Astrocyte of the hippocampus (primary cell): ENCODE measurements at regions not wholly inside any gene's neighbourhood (a gene's known extent, or its start where the extent isn't known, plus 50 kb on each side); places are given as distances from the start of the nearest gene placed in this dataset.
"Not testable (repeated sequence)": the region's sequence is repeated elsewhere in the genome, so short reads cannot be mapped to it uniquely, and the experiment has no call there.

Experiments used
- DNase-seq: peaks from one replicate; pipeline ENCODE4 v3.0.0; 2011; ENCODE audit warnings: low read depth, low spot score

- no peak for DNase-seq
Observed at GRCh38 chr6:109875973-109876372, 102.1 kb upstream of the GPR6 start.

- DNase-seq = no peak
Observed at GRCh38 chr6:109877028-109878004, 100.8 kb upstream of the GPR6 start.

DNA sequence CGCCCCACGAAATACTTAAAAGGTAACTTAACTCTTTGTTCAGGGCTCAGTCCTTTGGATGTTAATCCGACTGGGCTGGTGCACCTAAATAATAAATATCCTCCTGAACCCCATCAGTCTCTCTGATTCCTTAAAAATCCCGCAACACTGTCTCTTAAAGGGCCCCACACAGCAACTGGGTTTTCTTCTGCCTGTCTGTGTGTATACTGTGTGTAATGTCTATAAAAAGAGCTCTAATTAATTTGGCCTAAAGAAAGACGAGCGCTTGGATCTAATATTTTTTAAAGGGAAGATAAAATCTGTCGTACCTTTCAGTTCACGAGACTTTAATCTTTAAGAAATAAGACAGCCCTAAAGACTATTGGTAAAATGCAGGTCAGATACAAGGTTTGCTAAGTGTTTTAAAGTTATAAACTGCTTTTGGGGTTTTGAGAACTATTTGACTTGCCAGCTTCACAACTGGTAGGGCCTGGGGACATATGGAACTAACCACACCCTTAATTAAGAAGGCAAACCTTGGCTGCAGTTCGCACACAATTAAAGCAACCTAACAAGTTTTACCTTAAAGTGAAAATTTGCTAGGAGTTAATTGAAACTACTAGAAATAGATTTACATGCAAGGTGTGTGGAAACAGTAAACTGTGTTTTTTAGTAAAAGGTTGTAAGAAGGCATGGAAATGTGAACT, 100.0 kb upstream of the GPR6 start:
- DNase-seq = not testable (repeated sequence)

GRCh38 chr6:109879081-109879480, 99.0 kb upstream of the GPR6 start:
- DNase-seq = not testable (repeated sequence)

DNA sequence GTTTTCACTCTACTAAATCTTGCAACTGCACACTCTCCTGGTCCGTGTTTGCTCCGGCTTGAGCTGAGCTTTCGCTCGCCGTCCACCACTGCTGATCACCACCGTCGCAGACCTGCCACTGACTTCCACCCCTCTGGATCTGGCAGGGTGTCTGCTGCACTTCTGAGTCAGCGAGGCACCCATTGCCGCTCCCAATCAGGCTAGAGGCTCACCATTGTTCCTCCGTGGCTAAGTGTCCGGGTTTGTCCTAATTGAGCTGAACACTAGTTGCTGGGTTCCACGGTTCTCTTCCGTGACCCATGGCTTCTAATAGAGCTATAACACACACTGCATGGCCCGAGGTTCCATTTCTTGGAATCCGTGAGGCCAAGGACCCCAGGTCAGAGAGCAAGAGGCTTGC, 98.6 kb upstream of the GPR6 start:
- no peak for DNase-seq

GRCh38 chr6:109881069-109881468, 97.0 kb upstream of the GPR6 start:
- not testable (repeated sequence) for DNase-seq

GRCh38 chr6:109881953-109882490, 96.1 kb upstream of the GPR6 start:
- not testable (repeated sequence) for DNase-seq

- no peak for DNase-seq
Observed at GRCh38 chr6:109891924-109892323, 86.2 kb upstream of the GPR6 start.

- no peak for DNase-seq
Observed at GRCh38 chr6:109892451-109893435, 85.4 kb upstream of the GPR6 start.

DNA sequence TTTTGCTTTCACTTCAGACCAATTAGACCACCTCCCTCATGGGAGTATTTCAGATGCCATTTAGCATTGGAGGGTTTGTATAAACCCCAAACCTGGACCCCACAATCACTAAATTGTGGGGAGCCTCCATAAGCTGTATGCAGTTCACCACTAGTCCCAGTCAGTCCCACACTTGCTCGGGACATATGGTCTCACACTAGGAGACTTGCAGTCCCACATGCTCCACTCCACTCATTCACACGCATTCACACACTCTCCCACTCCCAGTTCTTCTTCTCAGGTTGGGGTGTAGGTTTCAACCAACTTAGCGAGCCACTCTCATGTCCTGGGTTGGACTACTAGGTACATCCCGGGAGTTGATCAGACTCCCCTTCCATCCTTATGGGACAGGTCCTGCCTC, 84.5 kb upstream of the GPR6 start:
- no peak for DNase-seq

DNA sequence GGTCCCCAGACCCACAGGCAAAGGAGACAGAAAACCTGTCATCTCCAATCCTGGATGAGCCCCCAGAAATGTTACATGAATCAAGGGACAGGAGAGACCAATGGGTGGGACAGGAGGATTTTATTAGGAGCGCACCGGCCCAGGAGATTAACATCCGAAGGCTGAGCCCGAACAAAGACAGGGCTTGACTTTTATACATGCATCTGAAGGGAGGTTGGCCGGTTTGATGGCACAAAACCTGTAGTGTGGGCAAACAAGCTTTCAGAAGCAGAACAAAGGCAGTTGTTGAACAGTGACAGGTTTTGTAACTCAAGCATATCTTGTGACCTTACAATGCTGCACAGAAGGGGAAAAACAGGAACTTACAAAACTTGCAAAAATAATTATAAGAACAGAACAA, 83.9 kb upstream of the GPR6 start:
- DNase-seq = no peak

DNA sequence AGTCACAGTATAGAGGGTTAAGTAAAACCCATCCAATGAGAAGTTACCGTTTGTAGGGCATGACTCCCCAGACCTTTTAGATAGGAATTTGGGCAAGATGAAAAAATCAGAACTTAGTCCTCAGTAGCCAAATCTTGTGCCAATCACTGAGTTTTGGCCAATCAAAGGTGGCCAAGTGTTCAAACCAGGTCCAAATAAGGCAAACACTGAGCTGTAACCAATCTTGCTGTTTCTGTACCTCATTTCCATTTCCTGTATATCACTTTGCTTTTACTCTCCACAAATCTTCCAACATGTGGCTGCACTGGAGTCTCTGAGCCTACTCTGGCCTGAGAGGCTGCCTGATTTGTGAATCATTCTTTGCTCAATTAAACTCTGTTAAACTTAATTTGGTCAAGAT, 81.8 kb upstream of the GPR6 start:
- peak; percentile 42 for DNase-seq

GRCh38 chr6:109897025-109897424, 81.1 kb upstream of the GPR6 start:
- DNase-seq = peak; percentile 1

GRCh38 chr6:109897561-109898080, 80.5 kb upstream of the GPR6 start:
- DNase-seq = no peak

GRCh38 chr6:109901976-109902375, 76.1 kb upstream of the GPR6 start:
- no peak for DNase-seq

DNA sequence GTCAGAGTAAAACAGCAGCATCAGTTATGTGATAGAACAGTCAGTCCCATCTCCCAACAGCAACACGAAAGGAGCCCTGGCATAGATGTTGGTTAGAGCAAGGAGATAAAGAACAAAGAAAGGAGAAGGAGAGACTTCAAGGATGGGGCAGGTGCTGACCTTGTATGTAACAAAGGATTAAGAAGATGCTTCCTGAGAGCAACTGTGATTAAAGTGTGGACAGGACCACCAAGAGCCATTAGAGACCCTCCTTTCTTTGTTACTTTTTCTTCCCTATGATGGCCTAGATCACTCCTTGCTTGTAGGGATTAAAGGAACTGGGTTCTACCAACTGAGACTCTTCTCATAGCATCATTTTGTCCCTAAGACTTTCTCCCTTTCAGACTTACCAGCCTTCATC, 75.2 kb upstream of the GPR6 start:
- no peak for DNase-seq

DNA sequence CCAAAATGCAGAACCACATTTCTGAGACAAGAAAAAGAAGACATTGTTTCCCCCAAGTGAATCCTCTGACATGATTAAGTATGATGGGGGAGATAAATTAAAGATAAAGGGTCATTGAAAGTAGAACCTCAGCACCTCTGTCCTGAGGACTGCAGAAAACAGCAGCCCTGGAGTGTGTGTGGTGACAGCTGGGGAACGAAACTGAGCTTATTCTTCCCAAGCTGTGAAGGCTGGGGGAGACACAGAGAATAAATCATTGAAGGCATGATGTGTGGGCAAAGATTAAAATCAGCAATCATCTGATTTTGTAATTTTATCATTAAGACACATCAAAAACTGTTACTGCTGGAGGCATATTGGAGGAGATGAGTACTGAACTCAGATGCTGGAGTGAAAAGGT, 67.5 kb upstream of the GPR6 start:
- DNase-seq = no peak

- no peak for DNase-seq
Observed at GRCh38 chr6:109912118-109912517, 66.0 kb upstream of the GPR6 start.

DNA sequence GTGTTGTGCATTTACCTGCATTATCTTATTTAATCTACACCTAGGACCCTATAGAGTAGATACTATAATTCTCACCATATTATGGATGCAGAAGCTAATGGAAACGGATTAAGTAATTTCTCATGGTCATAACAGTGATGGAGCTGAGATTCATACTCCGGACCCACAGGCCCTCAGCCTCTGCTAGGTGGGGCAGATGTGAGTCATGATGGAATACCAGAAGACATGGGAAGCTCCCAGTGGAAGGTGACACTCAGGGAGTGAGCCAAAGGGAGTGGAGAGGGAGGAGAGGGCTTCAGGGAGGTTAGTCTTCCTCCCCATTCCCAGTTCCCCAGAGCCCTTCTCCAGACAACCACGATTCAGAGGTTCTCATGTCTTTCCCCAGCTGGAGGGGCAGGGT, 65.2 kb upstream of the GPR6 start:
- DNase-seq = no peak

DNA sequence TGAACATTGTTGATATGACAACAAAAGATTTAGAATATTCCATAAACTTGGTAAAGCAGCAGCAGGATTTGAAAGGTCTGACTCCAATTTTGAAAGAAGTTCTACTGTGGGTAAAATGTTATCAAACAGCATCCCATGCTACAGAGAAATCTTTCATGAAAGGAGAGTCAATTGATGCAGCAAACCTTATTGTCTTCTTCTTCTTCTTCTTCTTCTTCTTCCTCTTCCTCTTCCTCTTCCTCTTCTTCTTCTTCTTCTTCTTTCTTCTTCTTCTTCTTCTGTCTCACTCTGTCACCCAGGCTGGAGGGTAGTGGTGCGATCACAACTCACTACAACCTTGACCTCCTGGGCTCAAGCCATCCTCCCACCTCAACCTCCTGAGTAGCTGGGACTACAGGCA, 62.4 kb upstream of the GPR6 start:
- DNase-seq = not testable (repeated sequence)

DNA sequence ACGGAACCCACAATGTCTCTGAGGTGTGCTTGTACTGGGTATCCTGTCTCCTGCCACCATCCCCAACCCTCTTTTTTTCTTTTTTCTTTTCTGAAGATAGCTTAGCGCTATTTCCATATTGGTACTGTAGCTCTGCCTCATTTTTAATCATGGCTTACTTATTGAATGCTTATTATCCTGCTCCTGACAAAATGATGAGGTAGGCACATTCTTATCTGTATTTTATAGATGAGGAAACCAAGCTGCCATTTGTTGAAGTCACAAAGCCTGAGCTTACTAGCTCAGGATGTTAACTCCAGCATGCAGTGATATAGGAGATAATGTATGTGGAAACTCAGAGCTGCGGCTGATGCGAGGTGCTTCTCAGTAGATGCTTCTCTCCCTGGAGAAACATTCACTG, 61.4 kb upstream of the GPR6 start:
- DNase-seq = no peak
